ENCODE measurements at regions not wholly inside any gene's neighbourhood (a gene's known extent, or its start where the extent isn't known, plus 50 kb on each side); places are given as distances from the start of the nearest gene placed in this dataset.

- TF ChIP-seq EZH2 (IDR thresholded peaks at IDR 0.05; ENCODE audit: borderline replicate concordance, low read length) = no peak
- TF ChIP-seq, protein P1, sequence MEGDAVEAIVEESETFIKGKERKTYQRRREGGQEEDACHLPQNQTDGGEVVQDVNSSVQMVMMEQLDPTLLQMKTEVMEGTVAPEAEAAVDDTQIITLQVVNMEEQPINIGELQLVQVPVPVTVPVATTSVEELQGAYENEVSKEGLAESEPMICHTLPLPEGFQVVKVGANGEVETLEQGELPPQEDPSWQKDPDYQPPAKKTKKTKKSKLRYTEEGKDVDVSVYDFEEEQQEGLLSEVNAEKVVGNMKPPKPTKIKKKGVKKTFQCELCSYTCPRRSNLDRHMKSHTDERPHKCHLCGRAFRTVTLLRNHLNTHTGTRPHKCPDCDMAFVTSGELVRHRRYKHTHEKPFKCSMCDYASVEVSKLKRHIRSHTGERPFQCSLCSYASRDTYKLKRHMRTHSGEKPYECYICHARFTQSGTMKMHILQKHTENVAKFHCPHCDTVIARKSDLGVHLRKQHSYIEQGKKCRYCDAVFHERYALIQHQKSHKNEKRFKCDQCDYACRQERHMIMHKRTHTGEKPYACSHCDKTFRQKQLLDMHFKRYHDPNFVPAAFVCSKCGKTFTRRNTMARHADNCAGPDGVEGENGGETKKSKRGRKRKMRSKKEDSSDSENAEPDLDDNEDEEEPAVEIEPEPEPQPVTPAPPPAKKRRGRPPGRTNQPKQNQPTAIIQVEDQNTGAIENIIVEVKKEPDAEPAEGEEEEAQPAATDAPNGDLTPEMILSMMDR (IDR thresholded peaks at IDR 0.05; ENCODE audit: low read length) = no peak
These were observed 268.8 kb upstream of the RASGEF1B start for GRCh38 chr4:81740487-81740886.

Data from OCI-LY1 (cell line).